CD14-positive monocyte (primary cell): ENCODE measurements at regions not wholly inside any gene's neighbourhood (a gene's known extent, or its start where the extent isn't known, plus 50 kb on each side); places are given as distances from the start of the nearest gene placed in this dataset.

ENCODE experiments used
- DNase-seq, 3 donors: peaks; one replicate each; pipeline ENCODE4 v3.0.0-alpha.2; 2011 to 2022
- H2AFZ ChIP-seq: 2 replicates; pipeline ENCODE4 v1.6.0; 2012; ENCODE audit warnings: mild to moderate bottlenecking, low read depth, low read length, inconsistent platforms; ENCODE audit not compliant: insufficient read depth, poor library complexity, severe bottlenecking
- H3K27ac ChIP-seq, 2 donors: 1 replicate in 1 of 2; 2 replicates in 1 of 2; pipeline ENCODE4 v1.5.1; 2012 to 2013; ENCODE audit warnings: low read length in 2 of 2, control low read depth in 1 of 2, inconsistent platforms in 1 of 2, low read depth in 1 of 2, mild to moderate bottlenecking in 1 of 2
- H3K27me3 ChIP-seq, 2 donors: one replicate each; pipeline versions ENCODE4 v1.6.0 to v1.6.1; 2011 to 2013; ENCODE audit warnings: low read length in 2 of 2; ENCODE audit not compliant: control insufficient read depth in 2 of 2, insufficient read depth in 2 of 2
- H3K36me3 ChIP-seq, 2 donors: replicated peaks in 1 of 2; 1 replicate in 1 of 2; 2 replicates in 1 of 2; pipeline versions ENCODE4 v1.5.1 to v1.6.1; 2012 to 2013; ENCODE audit warnings: low read length in 2 of 2, control low read depth in 1 of 2, inconsistent platforms in 1 of 2, mild to moderate bottlenecking in 1 of 2; ENCODE audit not compliant: insufficient read depth in 2 of 2, control insufficient read depth in 1 of 2
- H3K4me1 ChIP-seq, 2 donors: 1 replicate in 1 of 2; 2 replicates in 1 of 2; pipeline versions ENCODE4 v1.5.1 to v1.6.1; 2012 to 2013; ENCODE audit warnings: low read length in 2 of 2, control low read depth in 1 of 2, inconsistent platforms in 1 of 2, mild to moderate bottlenecking in 1 of 2, moderate library complexity in 1 of 2; ENCODE audit not compliant: insufficient read depth in 2 of 2, control insufficient read depth in 1 of 2
- H3K4me2 ChIP-seq: replicated peaks from 2 replicates; pipeline ENCODE3; 2012; ENCODE audit warnings: low read length, moderate library complexity, mild to moderate bottlenecking; ENCODE audit not compliant: poor library complexity, severe bottlenecking; ENCODE audit errors: extremely low read depth
- H3K4me3 ChIP-seq, 3 experiments: fragments of 200-600 bp in 1 of 3; sonication (generic) in 1 of 3; replicated peaks in 1 of 3; 1 replicate in 2 of 3; 2 replicates in 1 of 3; pipeline ENCODE4 v1.5.1; 2011 to 2013; ENCODE audit warnings: low read length in 3 of 3, mild to moderate bottlenecking in 3 of 3, control low read depth in 2 of 3, low read depth in 2 of 3, inconsistent platforms in 1 of 3, moderate library complexity in 1 of 3
- H3K79me2 ChIP-seq: 2 replicates; pipeline ENCODE4 v1.6.0; 2012; ENCODE audit warnings: mild to moderate bottlenecking, control low read depth, inconsistent platforms, low read length, moderate library complexity; ENCODE audit not compliant: insufficient read depth
- H3K9ac ChIP-seq: 2 replicates; pipeline ENCODE4 v1.6.0; 2017; ENCODE audit warnings: low read length, mild to moderate bottlenecking; ENCODE audit not compliant: insufficient read depth, poor library complexity, severe bottlenecking
- H3K9me3 ChIP-seq, 2 donors: replicated peaks in 1 of 2; 1 replicate in 1 of 2; 2 replicates in 1 of 2; pipeline versions ENCODE4 v1.5.1 to v1.6.1; 2012 to 2013; ENCODE audit warnings: low read length in 2 of 2, control low read depth in 1 of 2; ENCODE audit not compliant: control insufficient read depth in 1 of 2, insufficient read depth in 1 of 2
- H4K20me1 ChIP-seq: 2 replicates; pipeline ENCODE4 v1.6.0; 2012; ENCODE audit warnings: mild to moderate bottlenecking, low read length, control low read depth, moderate library complexity; ENCODE audit not compliant: insufficient read depth
- H3K27ac Mint-ChIP-seq, 7 donors: one replicate each; pipeline ENCODE4 v1.8.0; 2020; ENCODE audit warnings: mild to moderate bottlenecking in 7 of 7, mixed read lengths in 7 of 7, moderate library complexity in 6 of 7, inconsistent platforms in 2 of 7
- H3K27me3 Mint-ChIP-seq, 3 donors: one replicate each; pipeline ENCODE4 v1.8.0; 2021 to 2022; ENCODE audit warnings: low read depth in 3 of 3, mild to moderate bottlenecking in 3 of 3, mixed read lengths in 3 of 3, moderate library complexity in 3 of 3, inconsistent platforms in 1 of 3
- H3K36me3 Mint-ChIP-seq, 2 donors: one replicate each; pipeline ENCODE4 v1.8.0; 2020; ENCODE audit warnings: mixed read lengths in 2 of 2, inconsistent platforms in 1 of 2, mild to moderate bottlenecking in 1 of 2
- H3K4me1 Mint-ChIP-seq: one replicate; pipeline ENCODE4 v1.8.0; 2020; ENCODE audit warnings: mild to moderate bottlenecking, mixed read lengths
- H3K4me3 Mint-ChIP-seq, 2 donors: one replicate each; pipeline ENCODE4 v1.8.0; 2020; ENCODE audit warnings: mild to moderate bottlenecking in 2 of 2, mixed read lengths in 2 of 2, moderate library complexity in 1 of 2
- H3K9me3 Mint-ChIP-seq, 7 donors: one replicate each; pipeline ENCODE4 v1.8.0; 2020 to 2022; ENCODE audit warnings: mixed read lengths in 7 of 7, mild to moderate bottlenecking in 6 of 7, moderate library complexity in 6 of 7, inconsistent platforms in 2 of 7
- WGBS: methylation state at CpG from one replicate; pipeline ENCODE4 v1.1.5; 2013; ENCODE audit warnings: missing lambda C conversion rate; ENCODE audit not compliant: insufficient coverage; 5-methylcytosine and 5-hydroxymethylcytosine counted together
- intact Hi-C, 2 donors: fragments of 100-400 bp; cut with micrococcal nuclease; formaldehyde crosslinking; loops; one replicate each; pipeline versions ENCODE4 v1.15.0 to v1.15.1; 2023
- TF ChIP-seq, protein P1 (sequence below): fragments of 200-600 bp; IDR thresholded peaks from one replicate; pipeline ENCODE4 v1.8.0; 2022; ENCODE audit warnings: antibody characterized with exemption, mild to moderate bottlenecking

DNA sequence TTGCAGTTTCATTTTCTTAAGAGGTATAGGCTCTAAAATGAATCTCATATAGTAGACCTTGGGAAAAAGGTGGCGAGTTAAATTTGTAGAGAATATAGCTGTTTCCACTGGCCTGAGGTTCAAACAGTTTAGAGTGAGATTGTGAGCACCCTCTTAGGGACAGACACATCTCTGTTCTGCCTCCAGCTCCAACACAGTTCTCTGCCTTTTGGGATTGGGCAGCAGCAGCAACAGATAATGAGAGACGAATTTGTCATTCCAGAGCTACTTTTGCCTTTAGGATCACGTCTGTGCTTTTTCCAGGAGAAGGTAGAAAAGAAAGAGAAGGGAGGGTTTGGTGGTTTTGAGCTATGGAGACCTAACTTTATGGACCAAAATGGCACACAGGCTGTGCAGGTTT is 289.4 kb downstream of the PRL start:
- H3K9me3 ChIP-seq: no peaks in the 10 kb centered on the region
- H3K36me3 ChIP-seq: no peaks in the 10 kb centered on the region
- no peak overlapping the region for H3K9ac ChIP-seq
- H3K4me3 Mint-ChIP-seq: no peak overlapping the region
- peaks cover 9% of the 10 kb centered on the region for H3K4me1 Mint-ChIP-seq
- peaks cover 0 to 1% (median 0%) of the 10 kb centered on the region in 3 donors for H3K27me3 Mint-ChIP-seq
- no peaks in the 10 kb centered on the region for H3K79me2 ChIP-seq
- peaks cover 0 to 2% (median 0%) of the 10 kb centered on the region in 7 donors for H3K9me3 Mint-ChIP-seq
- TF ChIP-seq, protein P1, sequence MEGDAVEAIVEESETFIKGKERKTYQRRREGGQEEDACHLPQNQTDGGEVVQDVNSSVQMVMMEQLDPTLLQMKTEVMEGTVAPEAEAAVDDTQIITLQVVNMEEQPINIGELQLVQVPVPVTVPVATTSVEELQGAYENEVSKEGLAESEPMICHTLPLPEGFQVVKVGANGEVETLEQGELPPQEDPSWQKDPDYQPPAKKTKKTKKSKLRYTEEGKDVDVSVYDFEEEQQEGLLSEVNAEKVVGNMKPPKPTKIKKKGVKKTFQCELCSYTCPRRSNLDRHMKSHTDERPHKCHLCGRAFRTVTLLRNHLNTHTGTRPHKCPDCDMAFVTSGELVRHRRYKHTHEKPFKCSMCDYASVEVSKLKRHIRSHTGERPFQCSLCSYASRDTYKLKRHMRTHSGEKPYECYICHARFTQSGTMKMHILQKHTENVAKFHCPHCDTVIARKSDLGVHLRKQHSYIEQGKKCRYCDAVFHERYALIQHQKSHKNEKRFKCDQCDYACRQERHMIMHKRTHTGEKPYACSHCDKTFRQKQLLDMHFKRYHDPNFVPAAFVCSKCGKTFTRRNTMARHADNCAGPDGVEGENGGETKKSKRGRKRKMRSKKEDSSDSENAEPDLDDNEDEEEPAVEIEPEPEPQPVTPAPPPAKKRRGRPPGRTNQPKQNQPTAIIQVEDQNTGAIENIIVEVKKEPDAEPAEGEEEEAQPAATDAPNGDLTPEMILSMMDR: no peak
- intact Hi-C loops: no loop called here
- H3K27ac Mint-ChIP-seq: no peak overlapping the region
- no peak overlapping the region for H3K4me3 ChIP-seq
- no peak overlapping the region for H2AFZ ChIP-seq
- no peak overlapping the region for H3K27ac ChIP-seq
- DNase-seq: no peak
- H4K20me1 ChIP-seq: no peaks in the 10 kb centered on the region
- no peaks in the 10 kb centered on the region for H3K36me3 Mint-ChIP-seq
- no peak overlapping the region for H3K4me2 ChIP-seq
- WGBS: 92% methylated on average over 3 of the region's 3 CpGs
- peaks cover 8 to 9% of the 10 kb centered on the region in 2 donors for H3K4me1 ChIP-seq
- no peaks in the 10 kb centered on the region for H3K27me3 ChIP-seq

DNA sequence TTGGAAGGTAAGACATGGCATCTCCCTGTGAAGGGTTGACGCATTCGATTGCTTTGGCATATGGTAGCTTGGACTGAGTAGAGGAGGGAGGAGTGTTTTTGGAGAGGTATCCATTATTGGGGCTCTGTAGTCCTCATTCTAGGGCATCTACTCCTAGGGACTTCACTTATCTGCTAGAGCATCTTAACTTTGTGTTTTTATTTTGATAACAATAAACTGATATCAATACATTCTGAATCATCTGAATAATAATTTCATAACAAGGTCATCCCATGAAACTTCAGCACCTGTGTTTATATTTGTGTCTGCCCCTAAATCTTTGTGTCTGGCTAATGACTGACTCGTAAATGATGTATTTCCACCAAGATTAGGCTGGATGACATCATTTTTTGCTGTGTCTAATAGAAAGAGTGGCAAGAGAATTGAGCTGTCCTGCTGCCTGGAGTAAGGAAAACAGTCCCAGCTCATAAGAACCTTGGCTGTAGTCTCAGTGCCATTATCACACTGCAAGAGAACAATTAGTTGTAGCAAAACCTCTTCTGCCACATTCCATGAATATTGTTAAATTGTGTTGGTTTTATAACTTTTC is 288.5 kb downstream of the PRL start:
- no peak overlapping the region for H3K4me2 ChIP-seq
- H3K4me1 Mint-ChIP-seq: peaks cover 9% of the 10 kb centered on the region
- H2AFZ ChIP-seq: no peak overlapping the region
- H3K4me3 ChIP-seq: no peak overlapping the region
- no peaks in the 10 kb centered on the region for H4K20me1 ChIP-seq
- no peaks in the 10 kb centered on the region for H3K9me3 ChIP-seq
- peaks cover 8 to 9% of the 10 kb centered on the region in 2 donors for H3K4me1 ChIP-seq
- H3K4me3 Mint-ChIP-seq: no peak overlapping the region
- H3K27me3 Mint-ChIP-seq: peaks cover 0 to 1% (median 0%) of the 10 kb centered on the region in 3 donors
- H3K9ac ChIP-seq: no peak overlapping the region
- H3K27ac ChIP-seq: no peak overlapping the region
- H3K36me3 ChIP-seq: no peaks in the 10 kb centered on the region
- no peaks in the 10 kb centered on the region for H3K36me3 Mint-ChIP-seq
- TF ChIP-seq, protein P1: no peak
- no CpG with 5 or more reads among the region's 3 CpGs for WGBS
- intact Hi-C loops: no loop called here
- H3K79me2 ChIP-seq: no peaks in the 10 kb centered on the region
- DNase-seq: no peak
- H3K9me3 Mint-ChIP-seq: peaks cover 0 to 2% (median 0%) of the 10 kb centered on the region in 7 donors
- no peak overlapping the region for H3K27ac Mint-ChIP-seq
- no peaks in the 10 kb centered on the region for H3K27me3 ChIP-seq
